Cardiac muscle cell (in vitro differentiated cells and primary cell): ENCODE measurements at regions not wholly inside any gene's neighbourhood (a gene's known extent, or its start where the extent isn't known, plus 50 kb on each side); places are given as distances from the start of the nearest gene placed in this dataset.

Experiments
- DNase-seq, 2 donors: peaks; one replicate each; pipeline versions ENCODE4 v3.0.0 to v3.0.0-alpha.2; 2010 to 2017; ENCODE audit warnings: low read depth in 1 of 2, low spot score in 1 of 2
- H3K27ac ChIP-seq: fragments of 200-600 bp; sonication (generic); 2 replicates; pipeline ENCODE4 v1.5.1; 2016
- H3K27me3 ChIP-seq: fragments of 200-600 bp; sonication (generic); 2 replicates; pipeline ENCODE4 v1.6.0; 2016; ENCODE audit warnings: control low read depth
- H3K36me3 ChIP-seq: fragments of 200-600 bp; sonication (generic); 2 replicates; pipeline ENCODE4 v1.5.1; 2016; ENCODE audit warnings: control low read depth
- H3K4me1 ChIP-seq: fragments of 200-600 bp; sonication (generic); 2 replicates; pipeline ENCODE4 v1.8.1; 2017; ENCODE audit warnings: low read depth, mild to moderate bottlenecking, mixed run types
- H3K4me3 ChIP-seq: fragments of 200-600 bp; sonication (generic); 2 replicates; pipeline ENCODE4 v1.5.1; 2016; ENCODE audit warnings: mild to moderate bottlenecking
- H3K9me3 ChIP-seq: fragments of 200-600 bp; sonication (generic); 2 replicates; pipeline ENCODE4 v1.5.1; 2017; ENCODE audit warnings: low read depth, mild to moderate bottlenecking, control low read depth
- CTCF ChIP-seq: IDR thresholded peaks from 2 replicates; pipeline ENCODE4 v1.5.1; 2012; ENCODE audit warnings: low read depth, mild to moderate bottlenecking, low read length

GRCh38 chr10:3239920-3240894 is 67.6 kb upstream of the PITRM1 start:
- peaks cover 9% of the 10 kb centered on the region for H3K27me3 ChIP-seq
- no peak for DNase-seq
- no peaks in the 10 kb centered on the region for H3K4me1 ChIP-seq
- H3K36me3 ChIP-seq = no peaks in the 10 kb centered on the region
- no peaks in the 10 kb centered on the region for H3K9me3 ChIP-seq
- no peak for TF ChIP-seq CTCF
- no peak overlapping the region for H3K27ac ChIP-seq
- no peak overlapping the region for H3K4me3 ChIP-seq

- Histone ChIP-seq H3K36me3 (no peaks in the 10 kb centered on the region), H3K27ac (no peak overlapping the region), H3K27me3 (peaks cover 9% of the 10 kb centered on the region), H3K4me1 (no peaks in the 10 kb centered on the region), H3K9me3 (no peaks in the 10 kb centered on the region), H3K4me3 (no peak overlapping the region)
- TF ChIP-seq CTCF = peak; percentile 66
- DNase-seq = peak; percentile 62 to 81
Measured at GRCh38 chr10:3239066-3239919, 66.7 kb upstream of the PITRM1 start.

- Histone ChIP-seq H3K27me3 (peaks cover 9% of the 10 kb centered on the region), H3K9me3 (no peaks in the 10 kb centered on the region), H3K4me3 (no peak overlapping the region), H3K27ac (no peak overlapping the region), H3K36me3 (no peaks in the 10 kb centered on the region), H3K4me1 (no peaks in the 10 kb centered on the region)
- TF ChIP-seq CTCF = no peak
- peak; percentile 30 to 39 for DNase-seq
Measured at GRCh38 chr10:3238115-3238871, 65.7 kb upstream of the PITRM1 start.

- Histone ChIP-seq H3K27me3 (peaks cover 9% of the 10 kb centered on the region), H3K4me1 (no peaks in the 10 kb centered on the region), H3K9me3 (no peaks in the 10 kb centered on the region), H3K27ac (no peak overlapping the region), H3K36me3 (no peaks in the 10 kb centered on the region), H3K4me3 (no peak overlapping the region)
- DNase-seq = no peak
- no peak for TF ChIP-seq CTCF
Measured at GRCh38 chr10:3237530-3237929, 64.9 kb upstream of the PITRM1 start.
